ENCODE measurements at regions not wholly inside any gene's neighbourhood (a gene's known extent, or its start where the extent isn't known, plus 50 kb on each side); places are given as distances from the start of the nearest gene placed in this dataset.
A peak's percentile ranks its signal among the peaks of the same experiment; 100 is the strongest.

DNA sequence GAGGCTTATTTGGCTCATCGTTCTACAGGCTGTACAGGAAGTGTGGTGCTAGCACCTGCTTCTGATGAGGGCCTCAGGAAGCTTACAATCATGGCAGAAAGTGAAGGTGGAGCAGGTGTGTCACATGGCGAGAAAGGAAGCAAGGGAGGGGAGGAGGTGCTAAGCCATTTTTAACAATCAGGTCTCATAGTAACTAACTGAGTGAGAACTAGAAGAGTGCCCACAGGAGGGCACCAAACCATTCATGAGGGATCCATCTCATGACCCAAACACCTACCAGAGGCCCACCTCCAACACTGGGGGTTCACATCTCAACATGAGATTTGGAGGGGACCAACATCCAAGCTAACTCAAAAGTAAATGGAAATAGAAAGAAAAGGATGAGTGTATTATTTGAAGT is 78.1 kb downstream of the CXCL12 start:
- no peak for DNase-seq (ENCODE audit: low spot score)
- in situ Hi-C loops (cut with HindIII; ENCODE audit: low sequenced_read_pairs): no loop called here

DNA sequence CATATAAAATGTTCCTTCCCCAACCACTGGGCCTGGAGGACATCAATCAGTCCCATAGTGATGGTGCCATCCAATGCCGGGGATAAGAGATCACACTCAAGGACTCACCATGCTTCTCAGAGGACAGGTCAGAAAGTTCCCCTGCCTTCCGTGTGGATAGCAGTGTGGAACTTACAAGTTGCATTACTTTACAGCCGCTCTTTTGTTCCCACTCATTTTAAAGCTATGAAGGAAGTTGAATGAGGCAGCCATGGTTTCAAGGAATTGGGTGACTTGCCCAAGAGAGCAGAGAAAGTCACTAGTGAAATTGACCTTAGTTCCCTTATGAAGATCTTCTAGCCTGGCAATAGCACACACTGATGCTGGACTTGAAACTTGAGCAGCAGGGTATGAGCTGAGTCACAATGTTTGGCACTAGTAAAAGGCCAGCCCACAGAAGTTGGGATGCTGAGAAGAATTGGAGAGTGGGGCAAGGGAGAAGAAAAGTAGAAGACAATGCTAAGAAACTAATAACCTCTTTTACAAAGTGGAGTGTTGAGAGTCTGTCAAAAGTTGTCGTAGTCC is 78.7 kb downstream of the CXCL12 start:
- in situ Hi-C loops (cut with HindIII; ENCODE audit: low sequenced_read_pairs): no loop called here
- DNase-seq (ENCODE audit: low spot score): no peak

DNA sequence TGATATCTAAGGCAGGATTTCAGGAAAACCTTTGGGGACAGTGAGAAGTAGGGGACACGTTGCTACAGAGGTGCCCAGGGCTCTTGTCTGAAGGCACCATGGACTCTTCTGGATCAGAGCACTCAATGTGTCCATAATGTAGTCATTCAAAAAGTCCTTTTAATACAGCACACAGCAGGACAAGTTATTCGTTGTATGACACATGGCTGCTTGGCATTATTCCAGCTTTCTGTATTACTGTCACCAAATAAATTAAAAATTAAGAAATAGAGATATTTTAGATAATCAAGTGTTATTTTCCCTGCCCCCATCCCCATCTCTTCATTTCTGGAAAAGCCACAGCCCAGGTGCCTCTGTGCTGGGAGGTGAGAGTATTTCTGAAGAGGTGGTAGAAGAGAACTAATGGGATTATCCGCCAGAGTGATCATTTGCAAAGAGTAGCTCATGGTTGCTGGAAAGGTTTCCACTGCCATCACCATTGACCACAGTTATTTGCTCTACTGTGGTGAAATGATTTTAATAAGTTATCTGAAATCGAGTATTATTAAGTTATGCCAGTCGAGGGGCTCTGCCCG is 83.0 kb downstream of the CXCL12 start:
- in situ Hi-C loops (cut with HindIII; ENCODE audit: low sequenced_read_pairs): no loop called here
- DNase-seq (ENCODE audit: low spot score): no peak

DNA sequence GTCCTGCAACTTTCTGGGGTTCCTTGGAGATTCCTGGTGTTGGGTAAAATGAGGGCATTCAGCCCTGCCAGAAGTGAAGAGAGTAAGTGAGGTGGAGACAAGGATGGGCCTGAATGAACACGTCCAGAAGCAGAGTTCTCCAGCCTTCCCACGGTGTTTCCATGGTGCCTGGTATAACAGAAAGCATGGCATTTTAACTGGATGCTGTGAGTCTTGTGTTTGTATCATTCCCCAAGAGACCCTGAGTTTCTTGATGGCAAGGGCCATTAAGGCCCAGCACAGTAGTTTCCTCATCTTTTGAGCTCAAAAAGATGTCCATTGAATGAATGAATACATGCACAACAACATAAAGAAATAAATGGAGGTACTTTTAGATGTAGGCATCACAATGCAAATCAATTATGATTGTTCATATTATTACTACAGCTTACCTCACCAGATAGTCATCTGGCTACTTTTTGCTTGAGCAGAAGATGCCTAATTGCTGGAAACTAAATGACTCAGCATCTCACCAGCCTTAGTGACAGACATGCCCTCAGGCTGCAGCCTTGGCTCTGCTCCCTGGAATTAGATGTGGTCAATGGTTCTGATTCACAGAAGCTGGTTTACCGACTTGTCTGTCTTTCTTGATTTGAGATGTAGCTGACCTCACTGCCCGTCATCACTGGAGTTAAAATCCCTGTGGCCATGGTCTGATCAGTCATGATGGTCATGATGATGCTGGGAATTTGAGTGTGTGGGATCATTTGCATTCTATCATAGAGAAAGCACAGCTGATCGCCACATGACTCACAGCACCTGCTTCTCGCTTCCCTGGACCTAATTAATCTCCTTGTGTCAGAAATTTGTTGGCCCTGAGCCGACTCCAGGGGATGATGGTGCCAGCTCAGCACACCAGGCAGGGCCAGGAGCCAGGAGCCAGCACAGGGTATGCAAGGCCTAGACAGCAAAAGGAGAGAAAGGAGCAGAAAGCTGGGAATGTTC is 83.9 kb downstream of the CXCL12 start:
- in situ Hi-C loops (cut with HindIII; ENCODE audit: low sequenced_read_pairs): no loop called here
- peak; percentile 76 for DNase-seq (ENCODE audit: low spot score)

DNA sequence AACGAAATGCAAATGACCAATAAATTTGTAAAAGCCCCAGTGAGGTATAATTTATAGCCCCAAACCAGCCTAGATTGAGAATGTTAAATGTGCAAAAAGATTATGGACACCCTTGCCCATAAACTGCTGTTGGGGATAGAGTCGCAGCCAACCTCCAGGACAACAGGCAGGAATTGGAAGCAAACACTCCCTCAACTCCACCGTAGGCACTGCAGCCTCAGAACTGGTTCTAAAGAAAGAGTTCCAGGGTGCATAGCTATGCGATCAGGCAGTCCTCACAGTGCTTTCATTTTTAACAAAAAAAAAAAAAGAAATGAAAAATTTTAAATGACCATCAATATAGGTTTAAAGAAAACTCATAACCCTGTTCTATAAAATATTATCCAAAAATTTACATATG is 86.2 kb downstream of the CXCL12 start:
- DNase-seq (ENCODE audit: low spot score): no peak
- in situ Hi-C loops (cut with HindIII; ENCODE audit: low sequenced_read_pairs): no loop called here

DNA sequence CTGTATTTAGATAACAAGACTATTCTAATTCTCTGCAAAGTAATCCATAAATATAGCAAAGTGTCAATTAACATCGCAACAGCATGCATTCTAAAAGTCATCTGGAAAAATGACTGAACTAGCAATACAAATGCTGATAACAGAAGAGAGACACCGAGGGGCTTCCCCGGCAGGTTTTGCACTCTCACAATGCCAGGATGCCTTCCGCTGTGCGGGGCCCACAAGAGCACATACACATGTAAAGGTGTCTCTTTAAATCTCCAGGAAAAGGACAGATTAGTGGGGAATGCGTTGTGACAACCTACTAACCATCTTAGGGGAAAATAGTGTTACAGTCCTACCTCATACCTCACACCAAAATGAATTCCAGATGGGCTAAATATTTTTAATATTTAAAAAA is 86.9 kb downstream of the CXCL12 start:
- DNase-seq (ENCODE audit: low spot score): no peak
- in situ Hi-C loops (cut with HindIII; ENCODE audit: low sequenced_read_pairs): no loop called here

DNA sequence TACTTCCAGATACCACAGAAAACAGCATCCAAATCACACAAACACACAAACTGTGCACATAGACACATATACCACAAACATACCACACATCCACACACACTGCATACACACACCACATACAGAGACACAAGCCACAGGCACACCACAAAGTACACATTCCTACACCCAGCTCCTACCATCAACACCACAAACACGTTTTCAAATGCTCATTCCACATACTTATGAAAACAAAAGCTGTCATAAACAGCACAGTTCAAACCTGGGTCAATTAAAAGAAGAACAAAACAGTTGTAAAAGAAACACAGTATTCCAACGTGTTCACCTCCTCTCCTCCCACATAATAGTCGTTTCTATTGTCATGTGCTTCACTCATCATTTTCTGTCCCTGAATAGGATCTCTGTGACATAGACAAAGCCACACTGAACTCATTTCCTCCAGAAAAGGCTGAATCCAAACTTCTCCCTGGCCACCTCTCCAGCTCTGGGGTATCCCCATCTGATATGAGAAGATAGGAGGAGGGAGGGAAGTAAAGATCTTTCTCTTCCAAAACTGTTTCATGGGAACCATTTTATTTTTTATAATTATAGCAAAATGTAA is 89.2 kb downstream of the CXCL12 start:
- no peak for DNase-seq (ENCODE audit: low spot score)
- in situ Hi-C loops (cut with HindIII; ENCODE audit: low sequenced_read_pairs): no loop called here

DNA sequence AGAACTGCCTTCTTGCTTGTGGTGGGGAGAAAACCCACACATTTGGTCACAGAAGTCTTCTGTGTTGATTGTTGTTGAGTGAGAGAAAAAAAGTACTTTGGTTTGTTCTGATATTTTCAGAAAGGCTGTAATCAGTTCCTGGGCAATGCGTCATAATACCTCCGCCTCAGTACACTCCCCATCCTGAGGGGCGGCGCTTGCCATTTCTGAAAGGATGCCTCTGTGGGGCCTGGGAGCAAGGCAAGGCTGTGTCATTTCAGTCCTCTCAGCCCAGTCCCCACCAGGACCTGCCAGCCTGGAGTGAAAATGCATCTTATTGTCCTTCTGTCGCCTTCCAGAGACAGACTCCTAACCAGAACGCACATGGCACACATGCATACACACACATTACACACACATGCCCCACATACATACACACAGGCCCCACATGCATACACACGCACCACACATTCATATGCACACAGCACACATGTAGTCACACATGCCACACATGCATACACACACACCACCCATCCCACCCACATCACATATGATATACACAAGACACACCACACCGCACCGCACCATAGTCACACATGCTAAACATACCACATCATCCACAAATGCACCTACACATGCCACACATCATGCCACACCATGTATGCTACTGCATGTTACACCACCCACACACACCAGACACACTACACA is 90.0 kb downstream of the CXCL12 start:
- in situ Hi-C loops (cut with HindIII; ENCODE audit: low sequenced_read_pairs): no loop called here

DNA sequence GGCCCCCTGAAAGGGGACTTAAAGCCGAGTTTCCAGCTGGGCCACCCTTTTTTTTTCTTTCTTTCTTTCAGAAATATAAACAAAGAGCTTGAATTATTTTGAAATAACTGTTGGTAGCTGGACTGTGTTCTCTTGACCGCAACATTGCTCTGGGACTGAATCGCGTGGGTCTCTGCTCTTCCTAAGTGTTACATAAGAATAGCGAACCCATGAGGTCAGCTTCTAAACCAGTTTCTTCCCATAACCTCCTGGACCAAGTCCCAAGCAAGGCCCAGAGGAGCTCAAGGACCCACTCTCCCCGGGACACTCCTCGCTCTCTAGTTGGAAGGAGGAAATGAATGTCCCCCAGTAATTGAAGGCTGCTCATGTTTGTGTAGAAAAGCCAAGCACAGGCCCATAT is 91.1 kb downstream of the CXCL12 start:
- in situ Hi-C loops (cut with HindIII; ENCODE audit: low sequenced_read_pairs): no loop called here
- DNase-seq (ENCODE audit: low spot score): no peak

More for the DNA sequence above, 90.0 kb downstream of the CXCL12 start:
- no peak for DNase-seq (ENCODE audit: low spot score)

DNA sequence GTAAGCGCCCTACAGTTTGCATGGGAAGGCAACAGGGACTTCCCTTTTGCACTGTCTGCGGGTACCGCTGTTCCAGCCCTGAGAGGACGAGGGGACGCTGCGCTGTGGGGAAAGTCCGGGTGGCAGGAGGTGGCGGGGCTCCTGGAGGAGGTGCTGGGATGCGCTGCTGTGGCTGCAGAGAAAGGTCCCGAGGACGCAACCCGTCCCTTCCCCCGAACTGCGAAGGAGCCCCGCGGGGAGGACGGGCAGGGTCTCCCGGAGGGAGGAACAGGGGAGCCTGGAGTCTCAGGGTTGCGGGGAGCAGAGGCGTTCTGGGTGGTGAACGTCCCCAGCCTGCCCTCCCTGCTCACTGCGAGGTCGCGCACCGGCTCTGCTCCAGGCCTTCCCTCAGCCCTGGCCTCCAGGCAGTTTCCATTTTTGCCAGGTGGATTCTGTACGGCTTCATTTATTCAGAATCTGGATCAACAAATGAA is 91.6 kb downstream of the CXCL12 start:
- no peak for DNase-seq (ENCODE audit: low spot score)
- in situ Hi-C loops (cut with HindIII; ENCODE audit: low sequenced_read_pairs): no loop called here

DNA sequence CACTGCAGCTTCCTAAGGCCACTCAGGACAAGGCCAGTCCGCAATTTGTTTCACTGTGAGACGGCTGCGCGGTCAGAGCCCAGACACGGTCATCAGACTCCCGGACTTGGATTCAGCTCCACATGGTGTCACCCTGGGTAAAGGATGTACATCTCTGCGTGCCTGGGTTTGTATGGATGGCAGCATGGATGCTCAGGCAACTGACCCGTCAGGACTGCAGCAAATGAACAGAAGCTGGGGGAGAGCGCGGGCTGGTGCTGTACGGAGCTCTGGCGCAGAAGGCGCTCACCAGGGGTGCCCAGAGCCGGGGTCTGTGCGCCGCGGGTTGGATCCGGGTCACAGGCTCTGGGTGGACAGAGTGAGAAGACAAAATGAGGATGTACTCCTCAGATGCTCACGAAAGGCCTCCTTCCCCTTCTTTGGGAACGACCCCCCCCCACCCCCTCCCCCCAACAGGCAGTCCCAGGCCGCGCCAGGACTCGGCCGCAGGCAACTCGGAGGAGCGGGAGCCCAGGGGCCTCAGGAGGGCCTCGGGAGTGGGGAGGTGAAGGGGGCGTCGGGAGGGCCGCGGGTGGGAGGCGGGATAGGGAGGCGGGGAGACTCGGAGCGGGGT is 92.4 kb downstream of the CXCL12 start:
- DNase-seq (ENCODE audit: low spot score): no peak
- in situ Hi-C loops (cut with HindIII; ENCODE audit: low sequenced_read_pairs): no loop called here

DNA sequence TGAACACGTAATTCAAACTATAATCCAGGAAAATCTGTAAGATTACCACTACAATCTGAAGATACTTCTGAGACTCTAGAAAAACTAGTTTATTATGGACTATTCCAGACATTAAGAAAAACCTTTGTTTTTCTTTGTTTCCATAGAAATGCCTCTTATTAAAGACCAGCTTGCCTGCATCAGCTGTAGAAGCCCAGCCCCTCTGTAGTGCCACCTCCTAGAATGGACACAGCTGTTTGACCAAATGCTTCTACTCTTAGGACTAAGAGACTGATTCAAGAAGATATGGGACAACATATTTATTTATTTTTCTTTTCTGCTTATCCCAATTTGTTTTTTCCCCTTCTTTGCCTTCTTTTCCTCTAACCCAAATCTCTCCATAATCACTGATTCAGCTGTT is 93.8 kb downstream of the CXCL12 start:
- no peak for DNase-seq (ENCODE audit: low spot score)
- in situ Hi-C loops (cut with HindIII; ENCODE audit: low sequenced_read_pairs): no loop called here

DNA sequence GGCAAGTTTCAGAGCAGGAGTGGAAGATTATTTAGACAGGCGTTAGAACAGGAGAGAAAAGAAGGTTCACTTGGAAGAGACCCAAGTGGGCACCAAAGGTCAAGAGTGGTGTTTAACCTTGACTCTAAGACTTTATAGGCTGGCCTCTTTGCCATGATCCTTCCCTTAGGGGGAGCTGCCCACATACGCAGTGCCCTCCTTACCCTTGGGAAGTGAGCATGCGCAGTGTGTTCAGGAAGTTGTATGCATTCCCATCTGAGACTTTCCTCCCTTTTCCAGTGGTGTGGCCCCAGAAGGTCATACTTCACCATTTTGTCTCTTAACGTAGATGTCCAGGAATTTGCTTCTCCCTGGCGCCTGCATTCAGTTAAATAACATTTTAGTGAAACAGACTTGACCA is 95.8 kb downstream of the CXCL12 start:
- in situ Hi-C loops (cut with HindIII; ENCODE audit: low sequenced_read_pairs): no loop called here
- no peak for DNase-seq (ENCODE audit: low spot score)

DNA sequence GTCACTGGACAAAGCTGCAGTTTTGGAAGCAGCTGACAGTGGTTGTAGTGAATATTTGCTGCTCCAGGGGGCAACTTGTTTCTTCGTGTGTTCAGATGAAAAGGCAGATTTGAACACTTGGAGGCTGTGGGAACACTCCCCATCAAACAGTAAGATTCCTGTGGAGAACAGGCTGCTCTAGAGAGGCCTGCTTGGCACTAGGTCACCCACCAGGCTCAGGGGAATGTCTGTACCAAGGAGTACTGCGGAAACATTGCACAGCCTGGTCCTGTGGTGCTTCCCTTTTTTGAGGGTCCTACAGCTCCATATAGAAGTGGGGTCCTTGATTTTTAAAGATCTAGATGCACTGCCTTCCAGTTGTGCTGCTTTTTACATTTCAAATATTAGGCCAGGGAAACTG is 97.5 kb downstream of the CXCL12 start:
- no peak for DNase-seq (ENCODE audit: low spot score)
- in situ Hi-C loops (cut with HindIII; ENCODE audit: low sequenced_read_pairs): no loop called here

DNA sequence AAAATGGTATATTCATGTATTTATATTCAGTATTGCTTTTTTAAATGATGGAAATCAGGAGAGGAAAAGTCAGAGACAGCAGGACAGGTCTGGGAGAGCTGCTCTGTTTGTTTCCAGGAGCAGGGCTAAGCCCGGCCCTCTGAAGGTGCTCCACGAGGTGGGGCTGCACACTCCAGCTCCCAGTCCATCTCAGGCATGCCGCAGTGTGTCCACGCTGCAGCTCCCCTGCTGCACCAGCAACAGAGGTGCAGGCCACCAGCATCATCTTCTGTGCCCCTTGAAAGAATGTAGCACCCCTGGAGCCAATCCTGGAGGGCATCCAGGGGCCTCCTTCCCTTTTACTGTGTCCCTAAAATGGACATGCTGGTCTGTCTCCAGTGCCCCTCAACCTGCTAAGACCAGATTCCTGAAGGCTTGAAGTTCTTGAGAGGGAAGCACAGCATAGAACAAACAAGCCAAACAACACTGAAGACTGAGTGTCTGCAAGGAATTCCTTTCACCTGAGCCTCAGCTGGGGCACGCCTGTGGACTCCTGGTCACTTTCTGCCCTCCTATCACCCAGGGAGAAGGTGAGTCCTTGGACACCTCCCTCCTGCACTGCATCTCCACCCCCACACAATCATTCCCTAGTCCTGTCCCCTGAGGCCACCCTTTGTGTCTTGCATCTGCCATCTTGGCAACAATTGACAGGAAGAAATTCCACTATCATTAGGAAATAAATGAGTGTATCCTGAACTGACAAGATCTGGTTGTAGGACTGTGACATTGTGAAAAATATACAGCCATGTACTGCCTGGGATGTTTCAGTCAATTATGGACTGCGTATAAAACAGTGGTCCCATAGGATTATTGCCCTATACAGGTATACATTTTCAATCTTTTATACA is 100.5 kb downstream of the CXCL12 start:
- in situ Hi-C loops (cut with HindIII; ENCODE audit: low sequenced_read_pairs): no loop called here
- peak; percentile 15 for DNase-seq (ENCODE audit: low spot score)

DNA sequence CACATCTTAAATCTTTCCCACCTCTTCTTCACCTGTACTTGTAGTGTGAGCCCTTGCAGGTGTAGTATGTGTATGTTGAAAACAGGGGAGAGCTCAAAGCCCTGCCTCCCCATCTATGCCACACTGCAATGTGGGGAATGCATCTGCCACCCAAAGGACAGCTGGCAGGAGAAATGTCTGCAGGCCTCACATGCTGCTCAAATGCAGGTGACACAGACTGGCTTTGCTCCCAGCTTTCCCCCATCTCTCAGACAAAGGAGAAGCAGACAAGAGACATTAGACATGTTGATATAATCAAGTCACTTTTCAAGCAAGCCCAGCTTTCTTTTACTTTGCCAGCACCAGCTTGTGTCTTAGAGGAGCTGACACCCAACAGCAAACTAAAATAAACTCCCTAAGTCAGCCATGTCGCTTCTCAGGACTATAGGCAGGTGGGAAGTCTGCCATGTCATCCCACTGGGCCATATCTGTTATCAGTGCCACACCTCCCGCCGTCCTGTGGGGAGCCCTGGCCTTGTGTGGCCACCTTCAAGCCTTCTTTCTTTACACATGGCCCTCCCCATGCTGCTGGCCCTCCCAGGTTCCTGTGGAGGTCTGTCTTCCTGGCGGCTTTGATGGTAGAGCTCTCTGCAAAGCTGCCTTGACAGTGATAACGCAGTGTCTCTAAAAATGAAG is 102.1 kb downstream of the CXCL12 start:
- in situ Hi-C loops (cut with HindIII; ENCODE audit: low sequenced_read_pairs): no loop called here

DNA sequence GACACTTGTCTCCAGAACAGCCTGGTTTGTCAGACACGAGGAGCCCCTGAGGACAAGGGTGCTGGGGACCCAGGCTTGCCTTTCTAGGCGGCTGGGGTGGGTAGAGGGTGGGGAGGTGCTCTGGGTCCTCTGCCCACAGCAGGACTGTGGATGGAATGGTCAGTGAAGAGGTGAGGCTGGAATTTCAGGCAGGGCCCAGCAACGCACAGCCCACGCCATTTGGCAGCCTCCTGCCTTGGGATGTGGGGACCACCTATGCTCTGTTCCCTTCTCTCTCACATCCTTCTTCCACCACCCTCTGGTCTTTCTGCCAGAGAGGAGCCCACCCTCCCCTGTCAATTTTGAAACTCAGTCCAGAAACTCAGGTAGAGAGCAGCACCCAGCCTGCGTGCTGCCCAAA is 103.2 kb downstream of the CXCL12 start:
- in situ Hi-C loops (cut with HindIII; ENCODE audit: low sequenced_read_pairs): no loop called here
- no peak for DNase-seq (ENCODE audit: low spot score)

More for the DNA sequence above, 102.1 kb downstream of the CXCL12 start:
- no peak for DNase-seq (ENCODE audit: low spot score)

All from G401 (cell line).